H1 (cell line): ENCODE measurements at regions not wholly inside any gene's neighbourhood (a gene's known extent, or its start where the extent isn't known, plus 50 kb on each side); places are given as distances from the start of the nearest gene placed in this dataset.

ENCODE experiments used
- CHD1 ChIP-seq: IDR thresholded peaks from 2 replicates; pipeline ENCODE4 v1.6.1; 2012; ENCODE audit warnings: low read depth, low read length, improper control_type of control experiment
- CHD7 ChIP-seq: fragments of 300-600 bp; sonication (generic); IDR thresholded peaks from 2 replicates; pipeline ENCODE4 v1.7.1; 2012; ENCODE audit warnings: low read length, moderate library complexity, mild to moderate bottlenecking, inconsistent platforms; ENCODE audit not compliant: insufficient replicate concordance
- CTBP2 ChIP-seq: IDR thresholded peaks from 2 replicates; pipeline ENCODE4 v1.7.0; 2011; ENCODE audit warnings: borderline replicate concordance, mild to moderate bottlenecking, moderate library complexity, mixed read lengths, low read length; ENCODE audit not compliant: insufficient read depth, insufficient read length
- FOSL1 ChIP-seq: IDR thresholded peaks from 2 replicates; pipeline ENCODE4 v1.6.1; 2011; ENCODE audit warnings: mild to moderate bottlenecking, low read depth, low read length, moderate library complexity; ENCODE audit not compliant: insufficient read depth
- NRF1 ChIP-seq: IDR thresholded peaks from 2 replicates; pipeline ENCODE4 v1.6.1; 2011; ENCODE audit warnings: mild to moderate bottlenecking, low read depth, low read length, improper control_type of control experiment
- RXRA ChIP-seq: IDR thresholded peaks from 2 replicates; pipeline ENCODE4 v1.6.1; 2011; ENCODE audit warnings: low read depth, mild to moderate bottlenecking, low read length, moderate library complexity; ENCODE audit not compliant: insufficient read depth

- no peak for TF ChIP-seq CHD7
- no peak for TF ChIP-seq CTBP2
- no peak for TF ChIP-seq FOSL1
- no peak for TF ChIP-seq CHD1
- no peak for TF ChIP-seq NRF1
- TF ChIP-seq RXRA = no peak
Measured at GRCh38 chr6:4342407-4343137, 207.2 kb upstream of the ECI2 start (continued).
